Skin epidermis (tissue), 12 donors: ENCODE measurements at regions not wholly inside any gene's neighbourhood (a gene's known extent, or its start where the extent isn't known, plus 50 kb on each side); places are given as distances from the start of the nearest gene placed in this dataset.

Experiments
- H3K27ac ChIP-seq, 21 experiments: fragments of 200-600 bp; sonication (generic) in 11 of 21; one replicate each; pipeline ENCODE4 v1.5.0; 2020; ENCODE audit warnings: mild to moderate bottlenecking in 3 of 21, inconsistent platforms in 2 of 21, moderate library complexity in 2 of 21
- H3K4me3 ChIP-seq, 7 experiments: fragments of 200-600 bp; sonication (generic) in 2 of 7; one replicate each; pipeline ENCODE4 v1.5.0; 2020; ENCODE audit warnings: inconsistent platforms in 2 of 7, mild to moderate bottlenecking in 2 of 7, moderate library complexity in 1 of 7

- Histone ChIP-seq H3K4me3 (no peak overlapping the region), H3K27ac (no peak overlapping the region)
These were observed 84.7 kb upstream of the TSPAN8 start for GRCh38 chr12:71242511-71242910.

GRCh38 chr12:71240946-71241345, 83.1 kb upstream of the TSPAN8 start:
- no peak overlapping the region for H3K27ac ChIP-seq

GRCh38 chr12:71239731-71240130, 81.9 kb upstream of the TSPAN8 start:
- Histone ChIP-seq H3K4me3 (no peak overlapping the region), H3K27ac (no peak overlapping the region)

More at GRCh38 chr12:71240946-71241345, 83.1 kb upstream of the TSPAN8 start:
- no peak overlapping the region for H3K4me3 ChIP-seq

GRCh38 chr12:71237128-71237527, 79.3 kb upstream of the TSPAN8 start:
- H3K27ac ChIP-seq = no peak overlapping the region
- H3K4me3 ChIP-seq = no peak overlapping the region

- Histone ChIP-seq H3K4me3 (no peak overlapping the region), H3K27ac (no peak overlapping the region)
These were observed 78.4 kb upstream of the TSPAN8 start for GRCh38 chr12:71236133-71236660.

- Histone ChIP-seq H3K27ac (no peak overlapping the region), H3K4me3 (no peak overlapping the region)
These were observed 75.3 kb upstream of the TSPAN8 start for GRCh38 chr12:71233083-71233482.

- Histone ChIP-seq H3K27ac (no peak overlapping the region), H3K4me3 (no peak overlapping the region)
These were observed 72.7 kb upstream of the TSPAN8 start for GRCh38 chr12:71230542-71230941.

- Histone ChIP-seq H3K27ac (no peak overlapping the region), H3K4me3 (no peak overlapping the region)
These were observed 65.3 kb upstream of the TSPAN8 start for GRCh38 chr12:71223139-71223538.

- Histone ChIP-seq H3K27ac (no peak overlapping the region), H3K4me3 (no peak overlapping the region)
These were observed 64.6 kb upstream of the TSPAN8 start for GRCh38 chr12:71222436-71222835.

- H3K27ac ChIP-seq = no peak overlapping the region
- H3K4me3 ChIP-seq = no peak overlapping the region
These were observed 62.5 kb upstream of the TSPAN8 start for GRCh38 chr12:71220260-71220659.

GRCh38 chr12:71219224-71219623, 61.4 kb upstream of the TSPAN8 start:
- Histone ChIP-seq H3K27ac (no peak overlapping the region), H3K4me3 (no peak overlapping the region)

GRCh38 chr12:71218616-71219015, 60.8 kb upstream of the TSPAN8 start:
- Histone ChIP-seq H3K27ac (no peak overlapping the region), H3K4me3 (no peak overlapping the region)

GRCh38 chr12:71216725-71217579, 59.2 kb upstream of the TSPAN8 start:
- Histone ChIP-seq H3K27ac (no peak overlapping the region), H3K4me3 (no peak overlapping the region)

GRCh38 chr12:71214511-71215285, 56.9 kb upstream of the TSPAN8 start:
- Histone ChIP-seq H3K4me3 (no peak overlapping the region), H3K27ac (no peak overlapping the region)

- Histone ChIP-seq H3K27ac (no peak overlapping the region), H3K4me3 (no peak overlapping the region)
These were observed 50.4 kb upstream of the TSPAN8 start for GRCh38 chr12:71208053-71208685.
